ENCODE measurements at regions not wholly inside any gene's neighbourhood (a gene's known extent, or its start where the extent isn't known, plus 50 kb on each side); places are given as distances from the start of the nearest gene placed in this dataset.

GRCh38 chr1:172977296-172978017 is 73.3 kb downstream of the TNFSF18 start:
- H3K4me3 ChIP-seq (ENCODE audit: low read length) = no peak overlapping the region
- H3K4me2 ChIP-seq (ENCODE audit: low read length) = no peak overlapping the region
- H3K27me3 ChIP-seq (ENCODE audit: insufficient read depth, low read depth, low read length) = no peaks in the 10 kb centered on the region
- H4K20me1 ChIP-seq (ENCODE audit: insufficient read depth) = no peaks in the 10 kb centered on the region
- no peak overlapping the region for H3K9ac ChIP-seq (ENCODE audit: low read length)
- no peak overlapping the region for H3K27ac ChIP-seq (ENCODE audit: low read length)
- no peaks in the 10 kb centered on the region for H3K36me3 ChIP-seq (ENCODE audit: insufficient read depth, low read length)
- H3F3A ChIP-seq (ENCODE audit: insufficient read depth, low read length, poor library complexity, severe bottlenecking) = no peaks in the 10 kb centered on the region
- no peaks in the 10 kb centered on the region for H3K9me3 ChIP-seq (ENCODE audit: low read length)
- TF ChIP-seq SMC3 (conservative IDR thresholded peaks at IDR 0.05; ENCODE audit: poor library complexity) (no peak), EZH2 (IDR thresholded peaks at IDR 0.05; ENCODE audit: borderline replicate concordance, insufficient read depth, low read length, poor library complexity, severe bottlenecking) (no peak), CTCF (IDR thresholded peaks at IDR 0.05; ENCODE audit: poor library complexity, severe bottlenecking) (no peak), POLR2AphosphoS5 (IDR thresholded peaks at IDR 0.05) (no peak), MXI1 (conservative IDR thresholded peaks at IDR 0.05; ENCODE audit: poor library complexity, severe bottlenecking) (no peak), REST (IDR thresholded peaks at IDR 0.05; ENCODE audit: borderline replicate concordance) (no peak), RAD21 (conservative IDR thresholded peaks at IDR 0.05) (no peak), EP300 (conservative IDR thresholded peaks at IDR 0.05; ENCODE audit: poor library complexity, severe bottlenecking) (no peak), TAF1 (IDR thresholded peaks at IDR 0.05; ENCODE audit: low read depth) (no peak)
- H2AFZ ChIP-seq (ENCODE audit: low read depth, low read length) = no peak overlapping the region
- no peaks in the 10 kb centered on the region for H3K79me2 ChIP-seq (replicated peaks; ENCODE audit: insufficient read depth, low read length)
- H3K9me2 ChIP-seq (ENCODE audit: insufficient read depth, low read length) = no peaks in the 10 kb centered on the region

- no peaks in the 10 kb centered on the region for H3K9me3 ChIP-seq (ENCODE audit: low read length)
- H3K4me2 ChIP-seq (ENCODE audit: low read length) = no peak overlapping the region
- no peak overlapping the region for H2AFZ ChIP-seq (ENCODE audit: low read depth, low read length)
- H3K27ac ChIP-seq (ENCODE audit: low read length) = no peak overlapping the region
- no peaks in the 10 kb centered on the region for H4K20me1 ChIP-seq (ENCODE audit: insufficient read depth)
- H3K9ac ChIP-seq (ENCODE audit: low read length) = no peak overlapping the region
- no peaks in the 10 kb centered on the region for H3K79me2 ChIP-seq (replicated peaks; ENCODE audit: insufficient read depth, low read length)
- H3K27me3 ChIP-seq (ENCODE audit: insufficient read depth, low read depth, low read length) = no peaks in the 10 kb centered on the region
- H3K9me2 ChIP-seq (ENCODE audit: insufficient read depth, low read length) = no peaks in the 10 kb centered on the region
- no peak overlapping the region for H3K4me3 ChIP-seq (ENCODE audit: low read length)
- TF ChIP-seq EP300 (conservative IDR thresholded peaks at IDR 0.05; ENCODE audit: poor library complexity, severe bottlenecking) (no peak), RAD21 (conservative IDR thresholded peaks at IDR 0.05) (no peak), REST (IDR thresholded peaks at IDR 0.05; ENCODE audit: borderline replicate concordance) (no peak), MXI1 (conservative IDR thresholded peaks at IDR 0.05; ENCODE audit: poor library complexity, severe bottlenecking) (no peak), SMC3 (conservative IDR thresholded peaks at IDR 0.05; ENCODE audit: poor library complexity) (no peak), TAF1 (IDR thresholded peaks at IDR 0.05; ENCODE audit: low read depth) (no peak)
- H3K36me3 ChIP-seq (ENCODE audit: insufficient read depth, low read length) = no peaks in the 10 kb centered on the region
- no peaks in the 10 kb centered on the region for H3F3A ChIP-seq (ENCODE audit: insufficient read depth, low read length, poor library complexity, severe bottlenecking)
Measured at GRCh38 chr1:172978595-172978994, 72.1 kb downstream of the TNFSF18 start.

Measured in neural cell (in vitro differentiated cells).